ENCODE measurements at regions not wholly inside any gene's neighbourhood (a gene's known extent, or its start where the extent isn't known, plus 50 kb on each side); places are given as distances from the start of the nearest gene placed in this dataset.

GRCh38 chr11:23370580-23371275 lies 510.5 kb upstream of the CCDC179 start:
- no peak overlapping the region for H3K4me3 ChIP-seq
- H3K27me3 ChIP-seq (ENCODE audit: control insufficient read depth in 3 of 3, insufficient read depth in 3 of 3, low read length in 2 of 3): no peaks in the 10 kb centered on the region
- 58 to 77% methylated on average over 3 of the region's 3 CpGs for WGBS, 2 donors
- H3K36me3 ChIP-seq (ENCODE audit: control insufficient read depth in 4 of 4, insufficient read depth in 4 of 4, low read length in 4 of 4): no peaks in the 10 kb centered on the region
- no peak overlapping the region for H3K27ac ChIP-seq (ENCODE audit: low read depth in 1 of 2, low read length in 1 of 2)
- H3K9ac ChIP-seq (ENCODE audit: insufficient read depth in 1 of 2, low read length in 2 of 2): no peak overlapping the region
- no peak for ATAC-seq (ENCODE audit: insufficient read depth, low FRiP score)
- peaks cover 0 to 4% (median 4%) of the 10 kb centered on the region in 4 donors for H3K9me3 ChIP-seq (ENCODE audit: control insufficient read depth in 4 of 4, insufficient read depth in 3 of 4, low read length in 3 of 4)
- H3K4me1 ChIP-seq (ENCODE audit: control insufficient read depth in 5 of 5, insufficient read depth in 5 of 5, low read length in 5 of 5): no peaks in the 10 kb centered on the region
- no peak for DNase-seq
- no peak for TF ChIP-seq CTCF (IDR thresholded peaks at IDR 0.05; ENCODE audit: control extremely low read depth, extremely low read depth)

GRCh38 chr11:23377909-23378308 lies 517.6 kb upstream of the CCDC179 start:
- H3K4me1 ChIP-seq (ENCODE audit: control insufficient read depth in 5 of 5, insufficient read depth in 5 of 5, low read length in 5 of 5): peaks cover 0 to 7% (median 0%) of the 10 kb centered on the region in 5 donors
- H3K4me3 ChIP-seq: no peak overlapping the region
- DNase-seq: peak in 2 of 3 donors; percentile 42 to 68
- no peak overlapping the region for H3K27ac ChIP-seq (ENCODE audit: low read depth in 1 of 2, low read length in 1 of 2)
- TF ChIP-seq CTCF (IDR thresholded peaks at IDR 0.05; ENCODE audit: control extremely low read depth, extremely low read depth): no peak
- no peak overlapping the region for H3K9ac ChIP-seq (ENCODE audit: insufficient read depth in 1 of 2, low read length in 2 of 2)
- no peaks in the 10 kb centered on the region for H3K9me3 ChIP-seq (ENCODE audit: control insufficient read depth in 4 of 4, insufficient read depth in 3 of 4, low read length in 3 of 4)
- H3K36me3 ChIP-seq (ENCODE audit: control insufficient read depth in 4 of 4, insufficient read depth in 4 of 4, low read length in 4 of 4): no peaks in the 10 kb centered on the region
- no peak for ATAC-seq (ENCODE audit: insufficient read depth, low FRiP score)
- H3K27me3 ChIP-seq (ENCODE audit: control insufficient read depth in 3 of 3, insufficient read depth in 3 of 3, low read length in 2 of 3): no peaks in the 10 kb centered on the region

GRCh38 chr11:23391031-23391430 lies 530.8 kb upstream of the CCDC179 start:
- DNase-seq: no peak
- TF ChIP-seq CTCF (IDR thresholded peaks at IDR 0.05; ENCODE audit: control extremely low read depth, extremely low read depth): no peak
- H3K27ac ChIP-seq (ENCODE audit: low read depth in 1 of 2, low read length in 1 of 2): no peak overlapping the region
- H3K4me1 ChIP-seq (ENCODE audit: control insufficient read depth in 5 of 5, insufficient read depth in 5 of 5, low read length in 5 of 5): no peaks in the 10 kb centered on the region
- no peaks in the 10 kb centered on the region for H3K27me3 ChIP-seq (ENCODE audit: control insufficient read depth in 3 of 3, insufficient read depth in 3 of 3, low read length in 2 of 3)
- no peaks in the 10 kb centered on the region for H3K36me3 ChIP-seq (ENCODE audit: control insufficient read depth in 4 of 4, insufficient read depth in 4 of 4, low read length in 4 of 4)
- no peak overlapping the region for H3K4me3 ChIP-seq
- no peak overlapping the region for H3K9ac ChIP-seq (ENCODE audit: insufficient read depth in 1 of 2, low read length in 2 of 2)
- no peaks in the 10 kb centered on the region for H3K9me3 ChIP-seq (ENCODE audit: control insufficient read depth in 4 of 4, insufficient read depth in 3 of 4, low read length in 3 of 4)
- 45 to 81% methylated on average over 2 of the region's 2 CpGs for whole genome bisulfite sequencing, 2 donors
- no peak for ATAC-seq (ENCODE audit: insufficient read depth, low FRiP score)

- H3K4me1 ChIP-seq (ENCODE audit: control insufficient read depth in 5 of 5, insufficient read depth in 5 of 5, low read length in 5 of 5): no peaks in the 10 kb centered on the region
- WGBS, 2 donors: 71 to 84% methylated on average over 2 of the region's 2 CpGs
- H3K9ac ChIP-seq (ENCODE audit: insufficient read depth in 1 of 2, low read length in 2 of 2): no peak overlapping the region
- no peaks in the 10 kb centered on the region for H3K9me3 ChIP-seq (ENCODE audit: control insufficient read depth in 4 of 4, insufficient read depth in 3 of 4, low read length in 3 of 4)
- H3K4me3 ChIP-seq: no peak overlapping the region
- H3K36me3 ChIP-seq (ENCODE audit: control insufficient read depth in 4 of 4, insufficient read depth in 4 of 4, low read length in 4 of 4): no peaks in the 10 kb centered on the region
- no peak overlapping the region for H3K27ac ChIP-seq (ENCODE audit: low read depth in 1 of 2, low read length in 1 of 2)
- DNase-seq (no peak), ATAC-seq (ENCODE audit: insufficient read depth, low FRiP score) (no peak)
- H3K27me3 ChIP-seq (ENCODE audit: control insufficient read depth in 3 of 3, insufficient read depth in 3 of 3, low read length in 2 of 3): no peaks in the 10 kb centered on the region
- TF ChIP-seq CTCF (IDR thresholded peaks at IDR 0.05; ENCODE audit: control extremely low read depth, extremely low read depth): no peak
Measured at GRCh38 chr11:23398052-23398451, 537.8 kb upstream of the CCDC179 start.

All from lung (tissue), 11 donors.